DMS153 treated with DMSO at 0.1 percent for 48 hours (cell line): ENCODE measurements at regions not wholly inside any gene's neighbourhood (a gene's known extent, or its start where the extent isn't known, plus 50 kb on each side); places are given as distances from the start of the nearest gene placed in this dataset.

Experiments
- DNase-seq: peaks from one replicate; lab custom pipeline; 2025; ENCODE audit not compliant: unreplicated experiment; lab: John Stamatoyannopoulos, UW

DNA sequence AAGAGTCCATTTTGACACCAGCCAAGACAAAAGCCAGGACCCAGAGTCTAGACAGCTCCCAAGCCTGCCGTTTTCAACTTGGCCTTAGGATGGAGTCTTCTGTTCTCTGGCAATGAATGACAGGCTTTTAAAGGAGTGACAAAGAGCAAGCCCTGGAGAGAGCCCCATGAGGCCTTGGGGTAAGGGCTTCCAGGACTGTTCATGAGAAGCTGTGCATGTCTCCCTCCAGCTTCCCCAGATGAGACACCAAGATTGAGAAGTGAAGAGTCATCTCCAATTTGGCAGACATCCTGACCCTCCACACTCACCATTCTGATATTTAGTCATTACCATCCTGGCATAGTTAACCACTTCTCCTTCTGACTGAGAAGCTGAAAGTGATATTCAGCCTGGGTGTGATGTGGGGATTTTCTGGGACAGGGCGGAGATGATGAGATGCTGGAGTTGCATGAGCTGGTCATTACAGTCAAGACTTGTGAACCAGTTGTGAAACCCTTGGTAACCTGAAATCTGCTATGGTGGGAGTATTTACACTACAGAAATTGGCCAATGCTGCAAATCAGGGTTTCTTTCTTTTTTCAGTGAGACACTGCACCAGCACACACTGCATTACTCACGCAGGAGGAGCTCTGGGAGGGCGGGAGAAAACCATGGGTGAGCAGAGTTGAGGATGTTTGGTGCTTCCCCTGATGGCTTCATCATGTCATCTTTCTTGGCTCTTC lies 77.8 kb downstream of the VCPKMT start:
- DNase-seq, result no peak

DNA sequence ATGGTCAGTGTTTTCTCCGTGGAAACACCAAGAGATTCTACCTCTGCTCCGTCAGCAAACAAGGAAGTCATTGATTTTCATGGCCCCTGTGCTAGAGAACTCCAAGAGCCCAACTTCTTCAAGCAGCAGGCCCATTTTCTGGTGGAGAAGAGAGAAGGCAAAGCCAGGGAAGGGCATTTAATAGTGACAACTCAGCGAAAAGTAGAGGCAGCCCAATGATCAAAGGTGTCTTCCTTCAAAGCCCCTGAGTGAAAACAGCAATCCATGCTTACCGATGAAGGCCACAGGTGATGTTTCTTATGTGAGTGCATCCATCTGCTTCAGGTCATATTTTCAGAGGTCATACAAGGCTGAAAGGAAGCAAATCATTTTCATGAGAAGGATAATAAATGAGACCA lies 77.3 kb downstream of the VCPKMT start:
- no peak for DNase-seq

DNA sequence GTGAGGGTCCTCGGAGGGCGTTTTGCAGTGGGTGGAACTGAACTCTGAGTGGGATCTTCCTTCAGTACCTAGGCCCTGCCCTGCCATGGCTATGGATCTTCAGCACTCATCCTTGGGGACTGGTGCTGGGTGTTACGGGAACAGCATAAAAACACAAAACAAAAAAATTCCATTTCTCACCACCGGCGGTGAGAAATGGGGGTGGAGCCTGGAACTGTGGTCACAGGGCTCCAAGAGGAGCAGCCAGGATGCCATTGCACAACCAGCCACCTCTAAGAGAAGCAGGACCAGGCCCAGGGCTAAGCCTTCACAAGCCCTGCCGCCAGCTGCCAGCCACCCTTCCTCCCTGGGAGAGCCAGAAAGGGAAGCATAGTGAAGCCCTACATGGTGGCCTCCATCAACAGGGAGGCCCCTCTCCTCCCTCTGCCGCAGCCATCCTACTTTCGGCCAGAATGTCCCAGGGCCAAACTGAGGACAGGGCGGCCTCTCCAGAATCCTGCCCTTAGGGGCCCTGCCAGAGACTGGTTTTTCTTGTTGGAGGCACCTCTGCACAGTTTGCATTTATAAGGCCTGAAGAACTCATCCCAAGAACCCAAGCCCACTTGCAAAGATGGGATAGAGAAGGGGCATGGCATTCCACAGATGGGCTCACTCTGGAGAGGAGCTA lies 76.5 kb downstream of the VCPKMT start:
- no peak for DNase-seq

DNA sequence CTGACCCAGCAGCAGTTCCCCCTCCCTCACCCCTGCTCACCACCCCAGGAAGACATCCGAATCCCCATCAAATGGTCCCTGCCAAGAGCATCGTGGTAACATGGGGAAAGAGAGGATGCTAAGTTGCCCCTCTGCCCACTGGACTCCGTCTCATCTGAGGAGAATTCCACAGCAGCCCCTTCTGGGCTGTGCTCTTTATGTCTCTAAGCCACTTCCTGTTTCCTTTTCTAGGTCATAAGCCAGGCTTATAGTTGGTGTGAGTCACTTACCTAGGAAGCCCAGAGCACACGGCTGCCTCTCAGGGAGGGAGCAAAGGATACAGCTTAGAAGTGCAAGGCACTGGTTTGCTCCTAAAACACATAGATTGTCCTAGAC lies 76.0 kb downstream of the VCPKMT start:
- DNase-seq, result no peak

DNA sequence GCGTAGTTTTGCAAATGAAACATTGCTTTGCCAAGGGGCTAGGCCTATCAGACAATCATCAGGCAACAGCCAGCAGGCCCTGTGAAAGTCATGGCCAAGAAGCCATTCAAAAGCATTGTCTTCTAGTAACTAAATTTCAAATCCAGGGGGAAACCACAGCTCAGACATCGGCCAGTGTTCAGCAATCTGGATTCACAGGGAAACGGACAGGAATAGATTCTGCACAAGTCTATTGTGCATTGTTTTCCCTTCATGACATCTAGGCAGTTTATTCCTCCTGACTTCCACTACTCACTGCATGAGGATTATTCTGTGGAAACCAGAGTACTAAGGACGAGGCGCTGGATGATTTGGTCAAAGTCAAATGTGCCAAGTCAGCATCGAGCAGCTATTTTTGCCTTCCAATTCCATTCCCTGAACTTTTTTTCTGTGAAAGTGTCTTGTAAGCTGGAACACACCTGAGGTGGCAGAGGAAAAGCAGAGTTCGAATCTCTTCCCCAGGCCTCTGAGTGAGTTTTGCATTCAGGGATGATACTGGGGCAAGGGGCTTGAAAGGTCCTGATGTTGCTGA lies 75.4 kb downstream of the VCPKMT start:
- DNase-seq, result no peak

DNA sequence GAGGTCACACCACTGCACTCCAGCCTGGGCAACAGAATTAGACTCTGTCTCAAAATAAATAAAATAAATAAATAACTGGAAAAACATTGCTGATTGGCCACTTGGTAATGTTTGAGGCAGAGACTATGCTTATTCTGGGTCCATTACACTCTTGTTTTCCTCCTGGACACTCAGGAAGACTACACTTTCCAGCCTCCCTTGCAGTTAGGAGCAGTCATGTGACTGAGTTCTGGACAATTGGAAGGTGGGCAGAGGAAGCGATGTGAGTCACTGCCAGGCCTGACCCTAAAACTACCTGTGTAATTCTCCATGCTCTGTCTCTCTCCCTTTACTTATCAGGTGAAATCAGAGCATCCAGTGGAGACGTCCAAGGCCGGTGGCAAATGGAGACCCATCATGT lies 74.4 kb downstream of the VCPKMT start:
- no peak for DNase-seq

DNA sequence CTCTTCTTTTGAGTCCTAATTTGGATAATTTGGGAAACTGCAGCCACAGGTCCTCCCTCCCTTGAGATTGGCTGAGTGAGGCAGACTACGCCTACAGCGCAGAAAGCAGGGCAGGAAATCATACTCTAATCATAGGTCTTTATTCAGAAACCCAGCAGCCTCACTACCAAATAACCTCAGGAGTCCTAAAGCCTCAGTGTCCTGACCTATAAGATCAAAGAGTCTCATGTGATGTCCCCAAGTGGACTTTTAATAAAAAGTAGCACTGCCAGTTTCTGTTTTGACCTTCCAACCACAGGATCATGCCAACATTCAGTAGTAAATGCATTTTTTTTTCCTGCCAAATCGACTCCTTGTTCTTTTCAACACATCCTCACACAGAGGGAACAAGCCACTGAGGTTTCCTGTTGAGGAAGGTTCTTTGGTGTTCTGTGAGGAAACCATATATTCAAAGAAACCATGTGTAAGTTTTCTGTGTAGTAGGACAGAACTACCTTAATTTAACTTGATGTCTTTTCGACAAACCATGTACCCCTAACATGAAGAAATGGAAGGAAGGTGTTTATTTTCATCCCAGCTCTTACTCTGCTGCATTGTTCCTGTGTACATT lies 72.2 kb downstream of the VCPKMT start:
- no peak for DNase-seq

DNA sequence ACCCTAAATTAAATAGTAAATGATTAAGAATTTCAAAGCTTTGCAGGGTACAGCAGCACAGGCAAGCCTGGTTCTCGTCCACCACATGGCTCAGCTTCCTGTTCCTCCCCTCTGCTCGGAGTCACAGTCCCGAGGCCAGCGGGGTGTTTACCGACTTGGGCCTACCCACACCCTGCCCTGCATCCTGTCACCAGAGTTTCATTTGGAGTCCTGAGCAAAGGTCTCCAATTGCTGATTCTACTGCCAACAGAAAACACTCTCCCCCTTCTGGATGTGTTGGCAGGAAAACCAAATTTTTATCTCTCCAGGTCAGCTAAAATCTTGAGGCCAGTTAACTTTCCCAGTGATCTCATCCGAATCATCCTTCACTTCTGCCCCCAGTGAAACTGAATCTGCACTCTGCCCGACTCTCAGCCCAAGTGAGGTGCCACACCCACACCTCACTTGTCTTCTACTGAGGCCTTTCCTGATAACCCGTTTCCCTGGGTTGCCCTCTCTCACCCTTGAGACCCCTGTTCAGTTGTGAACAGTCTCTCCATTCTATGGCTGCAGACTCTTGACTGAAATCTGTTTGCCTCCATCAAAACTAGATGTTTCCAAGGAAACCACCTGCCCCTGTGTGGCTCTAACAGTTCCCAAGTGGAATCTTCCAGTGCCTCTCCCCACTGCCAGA lies 71.2 kb downstream of the VCPKMT start:
- no peak for DNase-seq

DNA sequence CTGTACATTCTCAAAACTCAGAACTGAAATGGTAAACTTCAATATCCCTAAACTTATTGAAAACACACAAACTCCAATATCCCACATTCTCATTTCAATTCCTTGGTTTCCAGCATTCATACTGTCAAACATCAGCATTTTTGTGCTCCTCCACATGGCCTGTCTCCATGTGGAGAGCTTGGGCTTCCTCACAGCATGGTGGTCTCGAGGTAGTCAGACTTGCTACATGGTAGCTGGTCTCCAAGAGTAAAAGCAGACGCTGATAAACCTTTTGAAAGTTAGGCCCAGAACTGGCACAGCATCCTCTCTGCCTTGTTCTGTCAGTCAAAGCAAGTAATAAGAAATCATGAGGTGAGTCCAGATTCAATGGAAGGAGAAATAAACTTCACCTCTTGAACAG lies 70.5 kb downstream of the VCPKMT start:
- DNase-seq, result no peak

DNA sequence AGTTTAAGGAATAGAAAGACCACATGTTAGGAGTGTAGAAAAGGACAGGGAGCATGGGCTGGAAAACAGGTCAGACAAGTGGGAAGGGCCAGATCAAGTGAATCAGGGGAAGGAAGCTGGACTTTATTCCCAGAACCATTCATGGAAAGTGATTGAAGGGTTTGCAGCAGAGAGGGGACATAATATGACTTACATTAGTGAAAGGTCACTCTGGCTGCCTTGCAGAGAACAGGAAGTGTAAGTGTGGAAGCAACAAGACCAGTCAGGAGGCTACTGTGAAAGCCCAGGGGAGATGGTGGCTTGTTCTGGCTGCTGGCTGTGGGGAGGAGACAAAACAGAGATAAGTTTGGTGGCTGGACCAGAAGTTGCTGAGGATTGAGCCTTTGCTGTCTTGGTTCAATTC lies 69.1 kb downstream of the VCPKMT start:
- DNase-seq, result no peak

DNA sequence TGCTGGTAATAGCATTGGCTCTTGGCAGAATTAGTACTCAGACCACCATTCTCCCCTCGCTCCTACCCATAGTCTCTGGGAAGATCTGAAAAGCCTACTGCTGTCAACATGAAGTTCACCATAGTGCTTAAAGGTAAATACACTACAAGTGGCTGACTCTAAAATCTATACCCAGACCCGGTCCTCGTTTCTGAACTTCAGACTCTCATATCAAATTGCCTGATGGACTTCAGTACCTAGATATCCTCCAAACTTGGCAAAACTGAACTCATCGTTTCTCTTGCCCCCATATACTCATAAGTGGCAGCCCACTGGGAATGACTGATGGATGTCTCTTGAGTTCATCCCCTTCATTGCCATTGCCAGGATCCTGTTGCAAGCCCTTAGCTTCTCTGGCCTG lies 67.3 kb downstream of the VCPKMT start:
- no peak for DNase-seq

DNA sequence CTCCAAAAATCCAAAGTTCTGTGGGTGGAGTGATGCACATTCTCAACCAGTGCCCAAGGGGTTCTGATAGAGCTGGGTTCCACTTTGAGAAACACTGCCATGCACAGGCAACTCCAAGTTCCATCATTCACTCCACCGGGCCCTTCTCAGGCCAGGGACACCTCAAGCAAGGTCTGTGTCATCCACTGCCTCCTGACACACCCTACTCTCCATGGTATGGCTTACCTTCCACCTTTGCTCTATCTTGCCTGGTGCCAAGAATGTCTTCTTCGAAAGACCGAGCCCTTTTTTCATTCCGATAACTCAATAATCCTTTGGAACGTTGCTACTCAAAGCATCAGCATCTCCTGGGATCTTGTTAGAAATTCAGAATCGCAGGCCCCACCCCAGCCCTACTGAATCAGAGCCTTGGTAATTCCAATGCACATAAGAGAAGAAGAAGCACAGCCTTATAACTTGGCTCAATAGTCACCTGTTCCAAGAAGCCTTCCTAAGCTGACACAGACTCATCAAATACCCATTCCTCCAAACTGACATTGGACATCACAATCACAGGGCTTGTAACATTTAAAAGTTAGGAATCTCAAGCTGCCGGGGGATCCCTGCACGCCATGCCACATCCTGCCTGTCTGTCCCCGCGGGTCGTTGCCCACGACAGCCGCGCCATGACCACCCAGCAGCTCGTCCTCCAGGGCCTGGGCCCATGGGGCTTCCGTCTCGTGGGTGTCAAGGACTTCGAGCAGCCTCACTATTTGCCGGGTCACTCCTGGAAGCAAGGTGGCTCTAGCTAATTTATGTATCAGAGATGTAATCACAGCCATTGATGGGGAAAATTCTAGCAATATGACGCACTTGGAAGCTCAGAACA lies 66.4 kb downstream of the VCPKMT start:
- no peak for DNase-seq

DNA sequence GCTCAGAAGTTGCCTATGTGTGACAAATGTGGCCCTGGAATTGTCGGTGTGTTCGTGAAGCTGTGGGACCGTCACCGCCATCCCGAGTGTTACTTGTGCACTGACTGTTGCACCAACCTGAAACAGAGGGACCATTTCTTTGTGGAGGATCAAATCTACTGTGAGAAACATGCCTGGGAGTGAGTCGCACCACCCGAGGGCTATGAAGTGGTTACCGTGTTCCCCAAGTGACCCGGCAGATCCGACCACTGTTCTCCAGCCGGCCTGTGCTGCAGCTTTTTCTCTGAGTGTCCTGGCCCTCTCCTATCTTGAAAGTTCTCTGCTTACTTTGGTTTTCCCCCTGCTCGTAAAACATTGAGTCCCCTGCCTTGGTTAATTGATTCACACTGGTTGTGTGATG lies 65.3 kb downstream of the VCPKMT start:
- no peak for DNase-seq

DNA sequence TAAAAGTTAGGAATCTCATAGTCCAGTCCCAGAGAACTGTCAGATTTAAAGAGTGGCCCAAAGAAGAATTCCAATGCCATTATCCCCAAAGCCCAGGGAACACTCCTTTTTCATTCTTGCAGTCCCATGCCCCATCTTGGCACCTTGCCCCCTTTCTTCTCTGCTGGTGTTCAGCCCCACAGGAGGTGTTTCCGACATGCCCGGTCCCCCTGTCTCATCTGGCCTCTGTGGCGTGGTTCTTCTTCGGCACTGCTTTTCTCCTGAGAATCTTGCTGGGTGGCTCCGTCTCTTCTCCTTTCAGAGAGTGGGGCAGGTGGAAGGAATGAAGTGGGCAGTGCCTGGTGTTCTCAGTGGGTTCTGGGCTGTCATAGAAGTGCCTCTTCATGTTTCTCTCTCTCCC lies 64.7 kb downstream of the VCPKMT start:
- DNase-seq, result no peak

DNA sequence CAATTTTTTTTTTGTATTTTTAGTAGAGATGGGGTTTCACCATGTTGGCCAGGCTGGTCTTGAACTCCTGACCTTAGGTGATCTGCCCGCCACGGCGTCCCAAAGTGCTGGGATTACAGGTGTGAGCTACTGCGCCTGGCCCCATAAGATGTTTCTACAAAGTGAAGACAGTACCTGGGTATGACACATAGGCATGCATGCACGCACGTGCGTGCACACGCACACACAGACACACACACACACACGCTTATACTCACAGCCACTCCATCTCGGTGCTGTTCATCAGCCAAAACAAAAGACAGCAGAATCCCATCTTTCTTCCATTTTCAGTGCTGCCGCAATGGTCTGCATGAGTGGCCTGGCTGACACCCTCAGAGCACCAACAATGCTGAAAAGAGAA lies 63.9 kb downstream of the VCPKMT start:
- DNase-seq, result no peak

DNA sequence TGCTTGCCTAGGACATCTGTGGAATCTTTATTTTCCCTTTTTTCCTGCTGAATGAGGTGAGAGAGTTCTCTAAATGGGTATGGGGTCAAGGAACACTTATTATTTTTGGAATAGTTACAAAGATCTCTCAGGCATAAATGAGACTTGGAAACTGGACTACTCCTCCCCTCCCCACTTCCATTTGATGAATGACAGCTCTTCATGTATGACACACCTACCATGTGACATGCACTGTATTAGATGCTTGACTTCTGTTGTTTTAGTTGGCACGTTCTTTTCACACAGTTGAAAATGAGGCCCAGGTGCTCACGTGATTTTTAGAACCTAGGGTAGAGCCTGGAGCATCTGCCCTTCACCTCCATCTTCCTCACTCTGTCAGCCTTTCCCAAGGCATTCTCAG lies 62.4 kb downstream of the VCPKMT start:
- DNase-seq, result no peak

DNA sequence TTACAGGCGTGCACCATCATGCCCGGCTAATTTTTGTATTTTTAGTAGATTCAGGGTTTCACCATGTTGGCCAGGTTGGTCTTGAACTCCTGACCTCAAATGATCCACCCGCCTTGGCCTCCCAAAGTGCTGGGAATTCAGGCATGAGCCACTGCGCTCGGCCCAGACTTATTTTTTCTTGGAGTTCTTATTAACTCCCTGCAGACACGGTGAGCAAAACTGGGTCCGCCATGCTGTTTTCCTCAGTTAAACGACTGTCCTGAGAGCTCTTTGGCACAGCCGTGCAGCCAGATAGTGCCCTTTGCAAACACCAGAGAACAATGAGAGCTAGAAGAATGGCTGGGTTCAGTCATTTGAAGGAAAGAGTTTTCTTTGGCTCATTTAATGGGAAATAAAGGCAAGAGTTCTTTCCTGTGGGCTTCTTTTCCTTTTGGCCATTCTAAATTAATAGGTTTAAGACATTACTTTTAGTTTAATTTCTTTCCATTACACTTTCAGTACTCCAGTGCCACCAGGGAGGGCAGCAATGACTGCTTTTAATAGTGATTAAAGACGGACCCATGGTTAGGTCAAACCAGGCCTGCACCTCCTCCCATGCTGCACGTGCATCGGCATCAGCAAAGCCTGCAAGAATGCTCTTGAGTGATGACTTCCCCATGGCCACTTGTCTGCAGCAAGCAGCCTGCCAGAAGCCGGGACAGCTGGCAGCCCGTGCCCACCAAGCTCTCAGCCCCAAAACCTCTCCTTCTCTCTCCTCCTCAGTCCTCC lies 60.7 kb downstream of the VCPKMT start:
- no peak for DNase-seq

DNA sequence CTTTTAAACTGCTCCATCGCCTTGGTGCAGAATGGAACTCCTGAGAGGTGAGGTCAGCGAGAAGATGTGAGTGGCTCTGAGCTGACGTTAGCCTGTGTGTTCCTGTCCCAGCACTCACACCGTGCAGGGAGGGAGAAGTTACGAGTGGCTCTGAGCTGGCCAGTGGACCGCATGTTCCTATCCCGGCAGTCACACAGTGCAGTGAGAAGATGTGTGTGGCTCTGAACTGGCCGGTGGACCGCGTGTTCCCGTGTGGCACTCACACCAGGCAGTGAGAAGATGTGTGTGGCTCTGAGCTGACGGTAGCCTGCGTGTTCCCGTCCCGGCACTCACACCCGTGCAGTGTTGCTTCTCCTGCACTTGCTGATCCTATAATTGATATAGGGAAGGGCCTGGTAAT lies 59.9 kb downstream of the VCPKMT start:
- no peak for DNase-seq

DNA sequence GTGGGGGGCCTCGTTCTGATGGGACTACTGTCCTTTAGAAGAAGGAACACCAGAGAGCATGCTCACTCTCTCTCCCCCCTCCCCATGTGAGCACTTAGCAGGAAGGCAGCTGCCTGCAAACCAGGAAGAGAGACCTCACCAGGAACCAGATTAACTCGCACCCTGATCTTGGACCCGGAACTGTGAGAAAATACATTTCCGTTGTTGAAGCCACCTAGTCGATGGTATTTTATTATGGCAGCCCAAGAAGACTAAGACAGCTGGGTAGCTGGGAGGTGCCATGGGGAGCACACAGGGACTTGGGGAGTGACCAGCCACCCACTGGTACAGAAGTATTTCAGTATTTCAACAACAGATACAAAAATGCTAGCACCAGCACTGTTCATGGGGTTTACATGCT lies 59.0 kb downstream of the VCPKMT start:
- DNase-seq, result no peak

DNA sequence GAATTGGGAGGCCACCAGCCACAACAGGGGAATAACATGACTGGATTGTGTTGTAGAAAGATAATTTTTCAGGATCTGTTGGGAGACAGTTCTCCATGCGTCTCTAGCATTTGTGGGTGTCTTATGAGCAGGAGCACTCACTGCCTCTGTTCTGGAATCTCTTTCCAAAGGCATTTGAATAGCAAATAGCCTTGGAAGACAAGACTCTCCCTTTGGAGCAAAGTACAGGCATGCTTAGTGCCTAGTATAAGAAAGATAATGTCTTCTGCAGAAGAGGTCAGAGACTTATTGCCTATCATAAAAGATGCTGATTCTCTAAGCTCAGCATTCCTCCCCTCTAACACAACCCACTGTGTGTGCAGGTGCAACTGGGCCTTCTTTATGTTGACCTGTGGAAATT lies 58.3 kb downstream of the VCPKMT start:
- no peak for DNase-seq
